ENCODE measurements at regions not wholly inside any gene's neighbourhood (a gene's known extent, or its start where the extent isn't known, plus 50 kb on each side); places are given as distances from the start of the nearest gene placed in this dataset.

DNA sequence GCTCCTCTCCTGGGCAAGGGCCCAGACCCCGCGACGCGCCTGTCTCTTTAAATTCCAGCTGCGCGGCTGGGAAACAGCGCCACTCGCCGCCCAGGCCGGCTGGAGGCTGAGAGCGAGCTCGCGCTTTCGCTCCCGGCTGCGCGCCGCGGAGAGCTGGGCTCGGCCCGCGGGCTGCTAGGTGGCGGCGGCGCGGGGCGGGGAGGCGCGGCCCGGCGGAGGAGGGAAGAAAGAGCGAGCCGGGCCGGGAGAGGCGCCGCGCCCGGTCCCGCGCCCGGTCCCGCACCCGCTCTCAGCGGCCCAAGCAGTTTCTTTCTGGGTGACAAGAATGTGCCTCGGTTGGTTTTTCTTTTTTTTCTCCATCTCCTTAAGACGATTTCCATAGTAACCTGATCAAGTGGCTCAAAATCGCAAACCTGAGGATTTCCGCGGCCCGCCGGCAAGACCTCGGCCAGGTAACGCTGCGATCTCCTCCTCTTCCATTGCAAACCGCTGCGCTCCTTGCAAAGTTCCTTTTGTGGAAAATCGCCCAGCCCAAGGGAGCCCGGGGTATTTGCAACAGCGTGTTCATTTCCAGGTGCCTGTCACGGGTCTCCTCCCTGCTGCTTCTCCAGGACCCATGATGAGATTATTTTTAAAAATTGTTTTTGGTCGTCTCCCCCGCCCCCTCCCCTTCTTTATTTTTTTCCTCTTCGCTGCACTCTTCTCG is 259.5 kb upstream of the E2F7 start (continued):
- no peak for TF ChIP-seq ZNF146 (tag by site-specific recombination; IDR thresholded peaks at IDR 0.05)
- TF ChIP-seq SALL2 (tag by site-specific recombination; IDR thresholded peaks at IDR 0.05; ENCODE audit: borderline replicate concordance), result no peak
- no peak for TF ChIP-seq ZBTB1 (tag by site-specific recombination; IDR thresholded peaks at IDR 0.05)
- TF ChIP-seq, protein P1, sequence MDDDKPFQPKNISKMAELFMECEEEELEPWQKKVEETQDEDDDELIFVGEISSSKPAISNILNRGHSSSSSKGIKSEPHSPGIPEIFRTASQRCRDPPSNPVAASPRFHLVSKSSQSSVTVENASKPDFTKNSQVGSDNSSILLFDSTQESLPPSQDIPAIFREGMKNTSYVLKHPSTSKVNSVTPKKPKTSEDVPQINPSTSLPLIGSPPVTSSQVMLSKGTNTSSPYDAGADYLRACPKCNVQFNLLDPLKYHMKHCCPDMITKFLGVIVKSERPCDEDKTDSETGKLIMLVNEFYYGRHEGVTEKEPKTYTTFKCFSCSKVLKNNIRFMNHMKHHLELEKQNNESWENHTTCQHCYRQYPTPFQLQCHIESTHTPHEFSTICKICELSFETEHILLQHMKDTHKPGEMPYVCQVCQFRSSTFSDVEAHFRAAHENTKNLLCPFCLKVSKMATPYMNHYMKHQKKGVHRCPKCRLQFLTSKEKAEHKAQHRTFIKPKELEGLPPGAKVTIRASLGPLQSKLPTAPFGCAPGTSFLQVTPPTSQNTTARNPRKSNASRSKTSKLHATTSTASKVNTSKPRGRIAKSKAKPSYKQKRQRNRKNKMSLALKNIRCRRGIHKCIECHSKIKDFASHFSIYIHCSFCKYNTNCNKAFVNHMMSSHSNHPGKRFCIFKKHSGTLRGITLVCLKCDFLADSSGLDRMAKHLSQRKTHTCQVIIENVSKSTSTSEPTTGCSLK (tag by site-specific recombination; IDR thresholded peaks at IDR 0.05), result no peak
- no peak for TF ChIP-seq SP2 (tag by site-specific recombination; IDR thresholded peaks at IDR 0.05)
- TF ChIP-seq, protein P2, sequence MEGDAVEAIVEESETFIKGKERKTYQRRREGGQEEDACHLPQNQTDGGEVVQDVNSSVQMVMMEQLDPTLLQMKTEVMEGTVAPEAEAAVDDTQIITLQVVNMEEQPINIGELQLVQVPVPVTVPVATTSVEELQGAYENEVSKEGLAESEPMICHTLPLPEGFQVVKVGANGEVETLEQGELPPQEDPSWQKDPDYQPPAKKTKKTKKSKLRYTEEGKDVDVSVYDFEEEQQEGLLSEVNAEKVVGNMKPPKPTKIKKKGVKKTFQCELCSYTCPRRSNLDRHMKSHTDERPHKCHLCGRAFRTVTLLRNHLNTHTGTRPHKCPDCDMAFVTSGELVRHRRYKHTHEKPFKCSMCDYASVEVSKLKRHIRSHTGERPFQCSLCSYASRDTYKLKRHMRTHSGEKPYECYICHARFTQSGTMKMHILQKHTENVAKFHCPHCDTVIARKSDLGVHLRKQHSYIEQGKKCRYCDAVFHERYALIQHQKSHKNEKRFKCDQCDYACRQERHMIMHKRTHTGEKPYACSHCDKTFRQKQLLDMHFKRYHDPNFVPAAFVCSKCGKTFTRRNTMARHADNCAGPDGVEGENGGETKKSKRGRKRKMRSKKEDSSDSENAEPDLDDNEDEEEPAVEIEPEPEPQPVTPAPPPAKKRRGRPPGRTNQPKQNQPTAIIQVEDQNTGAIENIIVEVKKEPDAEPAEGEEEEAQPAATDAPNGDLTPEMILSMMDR (tag by site-specific recombination; IDR thresholded peaks at IDR 0.05), result peak; percentile 60
- no peak for TF ChIP-seq ZNF138 (tag by site-specific recombination; IDR thresholded peaks at IDR 0.05; ENCODE audit: borderline replicate concordance)
- TF ChIP-seq, protein P3, sequence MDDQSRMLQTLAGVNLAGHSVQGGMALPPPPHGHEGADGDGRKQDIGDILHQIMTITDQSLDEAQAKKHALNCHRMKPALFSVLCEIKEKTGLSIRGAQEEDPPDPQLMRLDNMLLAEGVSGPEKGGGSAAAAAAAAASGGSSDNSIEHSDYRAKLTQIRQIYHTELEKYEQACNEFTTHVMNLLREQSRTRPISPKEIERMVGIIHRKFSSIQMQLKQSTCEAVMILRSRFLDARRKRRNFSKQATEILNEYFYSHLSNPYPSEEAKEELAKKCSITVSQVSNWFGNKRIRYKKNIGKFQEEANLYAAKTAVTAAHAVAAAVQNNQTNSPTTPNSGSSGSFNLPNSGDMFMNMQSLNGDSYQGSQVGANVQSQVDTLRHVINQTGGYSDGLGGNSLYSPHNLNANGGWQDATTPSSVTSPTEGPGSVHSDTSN (CRISPR knock-in tag; IDR thresholded peaks at IDR 0.05), result peak; percentile 80; the same call in 1 of the 2 replicates
- TF ChIP-seq ZNF658 (tag by site-specific recombination; IDR thresholded peaks at IDR 0.05), result no peak
- TF ChIP-seq ZNF623 (tag by site-specific recombination; IDR thresholded peaks at IDR 0.05), result no peak
- TF ChIP-seq ZNF223 (tag by site-specific recombination; IDR thresholded peaks at IDR 0.05), result no peak

DNA sequence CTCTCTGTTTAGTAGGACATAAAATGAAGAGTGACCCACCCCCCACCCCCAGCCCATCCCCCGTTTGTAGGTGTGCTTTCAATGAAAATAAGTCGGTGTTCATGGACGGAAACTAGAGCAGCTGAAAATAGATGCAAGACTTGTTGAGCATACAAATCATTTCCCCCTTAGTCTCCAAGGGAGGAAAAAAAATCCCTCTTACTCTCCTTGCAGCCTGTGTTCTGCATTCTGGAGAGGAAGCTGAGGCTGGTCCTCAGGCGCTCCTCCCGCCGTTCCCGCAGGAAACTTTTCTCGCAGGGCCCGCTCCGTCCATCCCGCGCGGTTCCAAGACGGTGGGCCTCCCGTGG is 259.0 kb upstream of the E2F7 start:
- 0 out of 2 replicates have a peak, but pooled peaks have one; percentile 16 for TF ChIP-seq SCRT2 (tag by site-specific recombination; IDR thresholded peaks at IDR 0.05)
- TF ChIP-seq ZNF121 (tag by site-specific recombination; IDR thresholded peaks at IDR 0.05), result 0 out of 2 replicates have a peak, but pooled peaks have one; percentile 34
- TF ChIP-seq ZBTB17 (tag by site-specific recombination; IDR thresholded peaks at IDR 0.05), result 0 out of 2 replicates have a peak, but pooled peaks have one; percentile 32
- TF ChIP-seq ZNF707 (tag by site-specific recombination; IDR thresholded peaks at IDR 0.05), result no peak
- Histone ChIP-seq H3K9me3 (ENCODE audit: control insufficient read depth, insufficient read depth, low read depth, low read length) (no peaks in the 10 kb centered on the region), H3K4me1 (ENCODE audit: control insufficient read depth, insufficient read depth, low read length) (no peaks in the 10 kb centered on the region), H3K36me3 (ENCODE audit: control insufficient read depth in 2 of 2, insufficient read depth in 1 of 2, low read length in 2 of 2) (no peaks in the 10 kb centered on the region), H3K4me3 (ENCODE audit: low read depth, low read length) (peak overlapping the region; percentile 56), H3K27ac (ENCODE audit: extremely low read depth, low read depth, low read length) (no peak overlapping the region; the same call in 1 of the 2 replicates)
- ChIA-PET POLR2A (no interaction called here), CTCF (interaction anchor here (0.6 to 3.8 kb wide), 13 partner anchors 9 to 568 kb away, joined by 3 to 13 read pairs (median 3); no protein-coding TSS in a partner anchor)

DNA sequence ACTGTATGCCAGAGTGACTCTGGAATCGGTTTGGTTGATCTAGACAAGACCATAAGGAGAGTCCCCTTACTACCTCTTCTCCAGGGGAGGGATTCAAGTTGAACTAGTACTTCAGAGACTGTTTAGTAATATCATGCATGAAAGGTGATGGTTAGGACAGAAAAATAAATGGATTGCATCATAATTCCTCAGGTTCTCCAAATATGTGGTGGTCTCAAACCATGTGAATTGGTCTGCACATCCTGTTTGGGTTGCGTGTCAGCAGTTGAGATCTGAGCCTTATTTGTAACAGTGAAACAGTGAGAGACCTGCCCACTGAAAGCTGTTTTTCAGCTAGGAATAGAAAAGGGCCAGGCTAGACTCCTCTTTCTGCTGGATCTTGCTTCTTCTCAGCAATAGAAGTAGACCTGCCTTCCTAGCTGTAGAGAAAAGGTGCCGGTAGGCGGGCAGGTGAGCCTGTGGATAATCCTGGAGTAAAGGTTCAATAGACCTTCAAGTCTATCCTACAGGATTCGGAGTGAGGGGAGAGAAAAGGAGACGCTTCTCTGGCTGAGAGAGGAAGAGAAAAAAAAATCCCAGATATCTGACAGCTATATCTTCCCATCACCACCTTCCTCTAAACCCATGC is 258.5 kb upstream of the E2F7 start:
- no peak for TF ChIP-seq ZXDB (tag by site-specific recombination; IDR thresholded peaks at IDR 0.05)
- no peak for TF ChIP-seq ZNF660 (tag by site-specific recombination; IDR thresholded peaks at IDR 0.05)
- TF ChIP-seq, protein P4, sequence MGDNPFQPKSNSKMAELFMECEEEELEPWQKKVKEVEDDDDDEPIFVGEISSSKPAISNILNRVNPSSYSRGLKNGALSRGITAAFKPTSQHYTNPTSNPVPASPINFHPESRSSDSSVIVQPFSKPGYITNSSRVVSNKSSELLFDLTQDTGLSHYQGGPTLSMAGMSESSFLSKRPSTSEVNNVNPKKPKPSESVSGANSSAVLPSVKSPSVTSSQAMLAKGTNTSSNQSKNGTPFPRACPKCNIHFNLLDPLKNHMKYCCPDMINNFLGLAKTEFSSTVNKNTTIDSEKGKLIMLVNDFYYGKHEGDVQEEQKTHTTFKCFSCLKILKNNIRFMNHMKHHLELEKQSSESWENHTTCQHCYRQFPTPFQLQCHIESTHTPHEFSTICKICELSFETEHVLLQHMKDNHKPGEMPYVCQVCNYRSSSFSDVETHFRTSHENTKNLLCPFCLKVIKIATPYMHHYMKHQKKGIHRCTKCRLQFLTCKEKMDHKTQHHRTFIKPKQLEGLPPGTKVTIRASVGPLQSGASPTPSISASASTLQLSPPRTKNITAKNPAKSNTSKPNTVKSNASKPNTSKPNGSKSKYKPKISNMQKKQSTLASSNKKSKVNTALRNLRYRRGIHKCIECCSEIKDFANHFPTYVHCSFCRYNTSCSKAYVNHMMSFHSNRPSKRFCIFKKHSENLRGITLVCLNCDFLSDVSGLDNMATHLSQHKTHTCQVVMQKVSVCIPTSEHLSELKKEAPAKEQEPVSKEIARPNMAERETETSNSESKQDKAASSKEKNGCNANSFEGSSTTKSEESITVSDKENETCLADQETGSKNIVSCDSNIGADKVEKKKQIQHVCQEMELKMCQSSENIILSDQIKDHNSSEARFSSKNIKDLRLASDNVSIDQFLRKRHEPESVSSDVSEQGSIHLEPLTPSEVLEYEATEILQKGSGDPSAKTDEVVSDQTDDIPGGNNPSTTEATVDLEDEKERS (tag by site-specific recombination; IDR thresholded peaks at IDR 0.05), result no peak
- H3K4me3 ChIP-seq (ENCODE audit: low read depth, low read length), result no peak overlapping the region
- H3K9me3 ChIP-seq (ENCODE audit: control insufficient read depth, insufficient read depth, low read depth, low read length), result no peaks in the 10 kb centered on the region
- CTCF ChIA-PET, result interaction anchor here (0.6 to 3.8 kb wide), 9 partner anchors 8 to 277 kb away, joined by 3 to 13 read pairs (median 3); no protein-coding TSS in a partner anchor
- H3K36me3 ChIP-seq (ENCODE audit: control insufficient read depth in 2 of 2, insufficient read depth in 1 of 2, low read length in 2 of 2), result no peaks in the 10 kb centered on the region
- POLR2A ChIA-PET, result no interaction called here
- H3K27ac ChIP-seq (ENCODE audit: extremely low read depth, low read depth, low read length), result no peak overlapping the region
- H3K4me1 ChIP-seq (ENCODE audit: control insufficient read depth, insufficient read depth, low read length), result no peaks in the 10 kb centered on the region

Measured in HEK293 (cell line).